NCI-H1417 (cell line): ENCODE measurements at regions not wholly inside any gene's neighbourhood (a gene's known extent, or its start where the extent isn't known, plus 50 kb on each side); places are given as distances from the start of the nearest gene placed in this dataset.

Experiments used
- DNase-seq, 3 experiments: peaks; one replicate each; lab custom pipeline; 2025; lab: John Stamatoyannopoulos, UW

GRCh38 chr4:24108567-24108966 is 218.7 kb upstream of the PPARGC1A start:
- DNase-seq = no peak

- DNase-seq = no peak
Measured at GRCh38 chr4:24105327-24106038, 215.6 kb upstream of the PPARGC1A start.

- no peak for DNase-seq
Measured at GRCh38 chr4:24104158-24104565, 214.3 kb upstream of the PPARGC1A start.

GRCh38 chr4:24103434-24104157 is 213.7 kb upstream of the PPARGC1A start:
- no peak for DNase-seq

- no peak for DNase-seq
Measured at GRCh38 chr4:24102621-24103020, 212.8 kb upstream of the PPARGC1A start.

GRCh38 chr4:24096603-24097002 is 206.8 kb upstream of the PPARGC1A start:
- DNase-seq = no peak

GRCh38 chr4:24094726-24095125 is 204.9 kb upstream of the PPARGC1A start:
- no peak for DNase-seq

GRCh38 chr4:24093446-24093845 is 203.6 kb upstream of the PPARGC1A start:
- no peak for DNase-seq

GRCh38 chr4:24091639-24092233 is 201.9 kb upstream of the PPARGC1A start:
- DNase-seq = no peak

GRCh38 chr4:24089851-24090534 is 200.1 kb upstream of the PPARGC1A start:
- no peak for DNase-seq

GRCh38 chr4:24080871-24081270 is 191.0 kb upstream of the PPARGC1A start:
- DNase-seq = no peak

- DNase-seq = no peak
Measured at GRCh38 chr4:24078347-24078962, 188.6 kb upstream of the PPARGC1A start.

GRCh38 chr4:24076811-24077210 is 187.0 kb upstream of the PPARGC1A start:
- no peak for DNase-seq

- DNase-seq = no peak
Measured at GRCh38 chr4:24073948-24074347, 184.1 kb upstream of the PPARGC1A start.

GRCh38 chr4:24071612-24072372 is 181.9 kb upstream of the PPARGC1A start:
- no peak for DNase-seq

- DNase-seq = no peak
Measured at GRCh38 chr4:24070117-24070516, 180.3 kb upstream of the PPARGC1A start.

GRCh38 chr4:24067367-24068193 is 177.7 kb upstream of the PPARGC1A start:
- DNase-seq = peak in 1 of 3 experiments; percentile 32

GRCh38 chr4:24065974-24066373 is 176.1 kb upstream of the PPARGC1A start:
- DNase-seq = no peak

- DNase-seq = peak; percentile 68 to 92 (median 80)
Measured at GRCh38 chr4:24063731-24064130, 173.9 kb upstream of the PPARGC1A start.

- DNase-seq = no peak
Measured at GRCh38 chr4:24060932-24061331, 171.1 kb upstream of the PPARGC1A start.
